Loucy (cell line): ENCODE measurements at regions not wholly inside any gene's neighbourhood (a gene's known extent, or its start where the extent isn't known, plus 50 kb on each side); places are given as distances from the start of the nearest gene placed in this dataset.
"Not testable (repeated sequence)": the region's sequence is repeated elsewhere in the genome, so short reads cannot be mapped to it uniquely, and the experiment has no call there.

Experiments used
- H2AFZ ChIP-seq: fragments of 200-600 bp; sonication (generic); 2 replicates; pipeline ENCODE4 v1.6.0; 2016; ENCODE audit warnings: antibody characterized with exemption, mild to moderate bottlenecking, low read length, moderate library complexity
- H3F3A ChIP-seq: fragments of 200-600 bp; 2 replicates; pipeline ENCODE4 v1.6.0; 2016; ENCODE audit warnings: antibody characterized with exemption, low read depth, mild to moderate bottlenecking
- H3K27me3 ChIP-seq: fragments of 200-600 bp; sonication (generic); 2 replicates; pipeline ENCODE4 v1.6.1; 2014; ENCODE audit warnings: low read length, mild to moderate bottlenecking; ENCODE audit not compliant: insufficient read depth, poor library complexity, severe bottlenecking
- H3K36me3 ChIP-seq: fragments of 200-600 bp; sonication (generic); 2 replicates; pipeline ENCODE4 v1.6.1; 2016; ENCODE audit warnings: low read length; ENCODE audit not compliant: insufficient read depth
- H3K4me1 ChIP-seq: fragments of 200-600 bp; sonication (generic); 2 replicates; pipeline ENCODE4 v1.5.1; 2014; ENCODE audit warnings: low read length, mild to moderate bottlenecking; ENCODE audit not compliant: insufficient read depth, poor library complexity, severe bottlenecking
- H3K4me2 ChIP-seq: fragments of 200-600 bp; sonication (generic); 2 replicates; pipeline ENCODE4 v1.6.0; 2014; ENCODE audit warnings: antibody characterized with exemption, low read length, low read depth, mild to moderate bottlenecking; ENCODE audit not compliant: poor library complexity, severe bottlenecking
- H3K4me3 ChIP-seq: fragments of 200-600 bp; sonication (generic); 2 replicates; pipeline ENCODE4 v1.5.1; 2014; ENCODE audit warnings: low read length, mild to moderate bottlenecking, mixed read lengths; ENCODE audit not compliant: poor library complexity, severe bottlenecking
- H3K79me2 ChIP-seq: fragments of 200-600 bp; sonication (generic); 2 replicates; pipeline ENCODE4 v1.6.1; 2014; ENCODE audit warnings: low read length; ENCODE audit not compliant: insufficient read depth
- H3K9ac ChIP-seq: fragments of 200-600 bp; sonication (generic); 2 replicates; pipeline ENCODE4 v1.6.0; 2014; ENCODE audit warnings: mild to moderate bottlenecking, low read depth, low read length, moderate library complexity; ENCODE audit not compliant: poor library complexity, severe bottlenecking
- H3K9me2 ChIP-seq: fragments of 200-600 bp; sonication (generic); replicated peaks from 2 replicates; pipeline ENCODE4 v1.6.1; 2016; ENCODE audit warnings: low read depth, low read length, mixed read lengths
- H3K9me3 ChIP-seq: fragments of 200-600 bp; sonication (generic); 2 replicates; pipeline ENCODE4 v1.6.1; 2014; ENCODE audit warnings: mild to moderate bottlenecking, antibody characterized with exemption, low read length, low read depth; ENCODE audit not compliant: insufficient read depth
- H4K20me1 ChIP-seq: fragments of 200-600 bp; sonication (generic); 2 replicates; pipeline ENCODE4 v1.6.0; 2014; ENCODE audit warnings: antibody characterized with exemption, low read length, mild to moderate bottlenecking; ENCODE audit not compliant: insufficient read depth, poor library complexity, severe bottlenecking
- EZH2phosphoT487 ChIP-seq: fragments of 200-600 bp; IDR thresholded peaks from 2 replicates; pipeline ENCODE4 v1.6.1; 2018; ENCODE audit warnings: antibody characterized with exemption, mild to moderate bottlenecking, moderate library complexity, borderline replicate concordance
- TF ChIP-seq, protein P1 (sequence below): fragments of 200-600 bp; sonication (generic); conservative IDR thresholded peaks from 2 replicates; pipeline ENCODE4 v1.5.1; 2014; ENCODE audit warnings: mild to moderate bottlenecking, antibody characterized with exemption, low read length

DNA sequence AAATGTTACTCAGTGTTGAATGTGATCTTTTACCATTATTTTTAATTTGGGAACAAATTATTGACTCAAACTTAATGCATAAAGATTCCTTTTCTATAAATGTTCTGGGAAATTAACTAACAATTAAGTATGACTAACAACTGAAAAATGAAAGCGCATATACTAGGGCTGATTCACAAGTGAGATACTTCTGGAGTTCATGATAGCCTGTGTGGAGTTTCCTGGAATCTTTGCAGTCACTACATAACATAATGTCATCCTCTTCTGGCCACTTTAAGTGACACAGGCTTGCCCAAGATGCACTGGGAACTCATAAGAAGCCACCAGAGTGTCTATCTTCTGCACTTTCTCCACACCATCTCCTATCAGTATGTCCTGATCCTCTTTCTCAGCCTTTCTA is 450.3 kb upstream of the CDH11 start:
- no peaks in the 10 kb centered on the region for H3K9me3 ChIP-seq
- no peaks in the 10 kb centered on the region for H3K79me2 ChIP-seq
- no peak overlapping the region for H3K9ac ChIP-seq
- no peaks in the 10 kb centered on the region for H3K9me2 ChIP-seq
- H2AFZ ChIP-seq = no peak overlapping the region
- no peaks in the 10 kb centered on the region for H3K4me1 ChIP-seq
- no peak overlapping the region for H3K4me3 ChIP-seq
- no peak overlapping the region for H3K4me2 ChIP-seq
- H3K27me3 ChIP-seq = no peaks in the 10 kb centered on the region
- no peaks in the 10 kb centered on the region for H4K20me1 ChIP-seq
- TF ChIP-seq, protein P1, sequence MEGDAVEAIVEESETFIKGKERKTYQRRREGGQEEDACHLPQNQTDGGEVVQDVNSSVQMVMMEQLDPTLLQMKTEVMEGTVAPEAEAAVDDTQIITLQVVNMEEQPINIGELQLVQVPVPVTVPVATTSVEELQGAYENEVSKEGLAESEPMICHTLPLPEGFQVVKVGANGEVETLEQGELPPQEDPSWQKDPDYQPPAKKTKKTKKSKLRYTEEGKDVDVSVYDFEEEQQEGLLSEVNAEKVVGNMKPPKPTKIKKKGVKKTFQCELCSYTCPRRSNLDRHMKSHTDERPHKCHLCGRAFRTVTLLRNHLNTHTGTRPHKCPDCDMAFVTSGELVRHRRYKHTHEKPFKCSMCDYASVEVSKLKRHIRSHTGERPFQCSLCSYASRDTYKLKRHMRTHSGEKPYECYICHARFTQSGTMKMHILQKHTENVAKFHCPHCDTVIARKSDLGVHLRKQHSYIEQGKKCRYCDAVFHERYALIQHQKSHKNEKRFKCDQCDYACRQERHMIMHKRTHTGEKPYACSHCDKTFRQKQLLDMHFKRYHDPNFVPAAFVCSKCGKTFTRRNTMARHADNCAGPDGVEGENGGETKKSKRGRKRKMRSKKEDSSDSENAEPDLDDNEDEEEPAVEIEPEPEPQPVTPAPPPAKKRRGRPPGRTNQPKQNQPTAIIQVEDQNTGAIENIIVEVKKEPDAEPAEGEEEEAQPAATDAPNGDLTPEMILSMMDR = no peak
- TF ChIP-seq EZH2phosphoT487 = no peak
- no peaks in the 10 kb centered on the region for H3F3A ChIP-seq
- H3K36me3 ChIP-seq = no peaks in the 10 kb centered on the region

- Histone ChIP-seq H3K36me3 (no peaks in the 10 kb centered on the region), H3K4me2 (no peak overlapping the region), H3K79me2 (no peaks in the 10 kb centered on the region), H3K27me3 (no peaks in the 10 kb centered on the region), H3F3A (no peaks in the 10 kb centered on the region), H3K4me3 (no peak overlapping the region), H2AFZ (no peak overlapping the region), H3K9me3 (no peaks in the 10 kb centered on the region), H3K9me2 (no peaks in the 10 kb centered on the region), H4K20me1 (no peaks in the 10 kb centered on the region), H3K9ac (no peak overlapping the region), H3K4me1 (no peaks in the 10 kb centered on the region)
- TF ChIP-seq, protein P1 = no peak
- no peak for TF ChIP-seq EZH2phosphoT487
Observed at GRCh38 chr16:65570261-65570660, 448.4 kb upstream of the CDH11 start.

GRCh38 chr16:65559846-65560245 is 438.0 kb upstream of the CDH11 start:
- Histone ChIP-seq H3K4me1 (no peaks in the 10 kb centered on the region), H3K4me3 (no peak overlapping the region), H2AFZ (no peak overlapping the region), H3K9me3 (no peaks in the 10 kb centered on the region), H3K27me3 (no peaks in the 10 kb centered on the region), H3K9ac (no peak overlapping the region), H3F3A (no peaks in the 10 kb centered on the region), H4K20me1 (no peaks in the 10 kb centered on the region), H3K9me2 (no peaks in the 10 kb centered on the region), H3K4me2 (no peak overlapping the region), H3K79me2 (no peaks in the 10 kb centered on the region), H3K36me3 (no peaks in the 10 kb centered on the region)
- TF ChIP-seq EZH2phosphoT487 = no peak
- TF ChIP-seq, protein P1 = no peak

DNA sequence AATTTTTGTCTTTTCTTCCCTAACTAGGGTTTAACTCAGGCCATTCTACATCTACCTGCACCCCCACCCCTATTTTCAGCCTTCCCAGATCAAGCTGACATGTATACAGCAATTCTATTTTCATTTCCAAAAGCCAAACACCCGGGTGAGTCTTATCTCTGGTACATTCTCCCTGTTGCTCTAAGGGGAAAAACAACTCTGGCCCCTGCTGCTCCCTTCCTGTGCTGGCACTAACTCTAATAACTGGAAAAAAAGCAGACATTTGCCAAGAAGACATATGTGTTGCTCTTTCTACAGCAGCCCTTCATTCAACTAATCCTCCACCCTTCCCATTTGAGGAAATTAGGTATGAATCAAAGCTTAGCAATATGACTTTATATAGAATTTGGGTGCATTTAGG is 427.8 kb upstream of the CDH11 start:
- H3K9me2 ChIP-seq, H3K9ac ChIP-seq, H4K20me1 ChIP-seq, H3F3A ChIP-seq, H3K27me3 ChIP-seq, H3K36me3 ChIP-seq, H3K9me3 ChIP-seq, H3K4me2 ChIP-seq, H3K79me2 ChIP-seq, H3K4me1 ChIP-seq, H2AFZ ChIP-seq, H3K4me3 ChIP-seq: not testable (repeated sequence)
